A172 (cell line): ENCODE measurements at regions not wholly inside any gene's neighbourhood (a gene's known extent, or its start where the extent isn't known, plus 50 kb on each side); places are given as distances from the start of the nearest gene placed in this dataset.

Source experiments
- DNase-seq: peaks from one replicate; pipeline ENCODE4 v3.0.0-alpha.2; 2015; ENCODE audit warnings: low spot score

DNA sequence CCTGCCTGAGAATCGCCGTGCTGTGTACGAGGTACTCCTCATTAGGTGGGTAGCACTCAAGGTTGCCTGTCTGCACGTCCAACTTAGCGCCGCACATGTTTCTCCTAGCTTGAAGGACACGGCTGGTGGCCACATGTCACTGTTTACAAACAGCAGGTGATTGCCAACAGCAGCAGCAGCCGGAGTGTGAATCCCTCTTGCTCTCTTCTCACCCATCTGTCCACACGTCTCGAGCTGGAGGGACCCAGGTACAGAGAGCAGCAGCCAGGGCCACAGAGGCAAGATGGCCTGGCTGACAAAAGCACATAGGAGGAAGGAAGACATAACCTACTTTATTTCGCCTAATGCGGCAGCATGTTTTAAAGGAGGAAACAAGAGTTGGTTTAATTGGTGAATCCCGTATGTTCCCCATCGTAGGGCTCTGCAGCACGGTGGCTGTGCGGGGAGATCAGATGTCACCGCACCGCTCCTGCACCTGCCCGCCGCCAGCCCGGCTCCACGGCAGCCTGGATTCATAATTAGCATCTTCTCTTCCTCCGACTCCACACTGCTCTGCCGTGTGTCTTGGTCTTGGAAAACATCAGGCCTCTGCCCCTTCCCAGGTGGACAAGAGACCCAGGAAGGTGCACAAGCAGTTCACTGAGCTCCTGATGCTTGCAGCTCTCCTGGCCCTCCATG lies 201.6 kb upstream of the IRX1 start:
- no peak for DNase-seq

DNA sequence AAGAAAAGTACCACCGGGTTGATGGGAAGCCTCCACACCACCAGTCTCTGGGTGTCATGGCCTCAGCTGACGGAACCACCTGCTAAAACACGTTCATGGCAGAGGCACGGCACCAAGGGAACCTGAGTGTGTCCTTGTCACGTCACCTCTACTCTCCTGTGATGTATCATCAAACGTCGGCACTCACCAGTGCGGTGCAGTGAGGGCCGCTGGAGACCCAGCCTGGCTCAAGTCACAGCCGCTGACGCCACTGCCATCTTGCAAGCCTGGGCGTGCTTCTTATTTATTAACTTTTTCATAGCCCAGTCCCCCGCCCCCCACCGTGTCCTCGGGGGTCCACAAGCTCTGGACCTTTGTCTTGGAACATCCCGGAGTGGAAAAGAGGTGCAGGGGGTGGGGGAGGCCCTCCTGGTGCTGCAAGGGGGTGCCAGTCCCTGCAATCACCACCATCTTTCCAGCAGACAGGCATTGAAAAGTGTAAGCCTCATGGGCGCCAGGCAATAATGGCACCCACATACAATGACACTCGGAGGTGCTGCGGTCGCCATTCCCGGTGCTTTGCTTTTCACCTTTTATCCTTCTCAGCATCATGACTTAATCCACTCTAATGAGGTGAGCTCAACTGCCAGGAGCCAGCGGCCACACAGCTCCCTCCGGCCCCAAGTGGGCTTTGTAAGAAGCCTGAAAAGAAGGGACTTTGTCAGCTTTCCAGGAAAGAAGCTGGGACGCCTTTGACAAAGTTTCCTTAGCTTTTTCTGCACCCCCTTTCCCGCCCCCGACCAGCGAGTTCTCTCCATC lies 202.3 kb upstream of the IRX1 start:
- DNase-seq = no peak

DNA sequence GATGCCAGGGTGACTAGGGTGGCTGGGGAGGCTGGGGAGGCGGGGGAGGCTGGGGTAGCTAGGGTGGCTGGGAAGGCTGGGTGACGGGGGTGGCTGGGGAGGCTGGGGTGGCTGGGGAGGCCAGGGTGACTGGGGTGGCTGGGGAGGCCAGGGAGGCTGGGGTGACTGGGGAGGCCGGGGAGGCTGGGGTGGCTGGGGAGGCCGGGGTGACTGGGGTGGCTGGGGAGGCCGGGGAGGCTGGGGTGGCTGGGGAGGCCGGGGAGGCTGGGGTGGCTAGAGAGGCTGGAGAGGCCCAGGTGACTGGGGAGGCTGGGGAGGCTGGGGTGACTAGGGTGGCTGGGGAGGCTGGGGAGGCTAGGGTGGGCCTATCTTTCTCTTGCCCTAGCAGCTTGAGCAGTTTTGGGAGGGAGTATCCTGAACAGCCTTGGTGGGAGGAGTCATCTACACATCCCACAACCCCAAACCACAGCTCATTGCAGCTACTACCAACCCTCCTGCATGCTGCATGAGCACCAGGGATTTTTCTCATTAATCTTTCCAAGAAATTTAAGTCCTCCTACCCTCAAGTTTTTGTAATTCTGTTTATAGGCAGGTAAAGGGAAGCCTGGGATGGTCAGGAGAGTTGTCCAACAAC lies 203.2 kb upstream of the IRX1 start:
- DNase-seq = no peak

DNA sequence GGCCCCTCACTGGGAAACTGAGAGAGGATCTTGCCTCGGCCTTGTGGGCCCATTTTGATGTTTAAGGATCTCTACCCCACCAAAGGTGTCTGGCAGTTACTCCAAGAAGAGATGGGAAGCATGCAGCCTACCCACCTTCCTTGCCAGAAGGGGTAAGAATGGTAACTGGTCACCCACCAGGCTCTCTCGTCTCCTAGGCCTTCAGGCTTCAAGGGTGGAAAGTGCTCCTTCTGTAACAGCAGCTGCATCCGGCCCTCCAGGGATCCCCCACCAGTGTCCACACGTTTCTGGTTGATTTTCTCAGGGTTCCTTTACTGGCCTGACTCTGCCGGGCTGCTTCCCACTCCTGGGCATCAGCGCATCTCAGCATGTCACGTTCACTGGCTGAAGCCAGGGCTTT lies 204.4 kb upstream of the IRX1 start:
- DNase-seq = no peak

DNA sequence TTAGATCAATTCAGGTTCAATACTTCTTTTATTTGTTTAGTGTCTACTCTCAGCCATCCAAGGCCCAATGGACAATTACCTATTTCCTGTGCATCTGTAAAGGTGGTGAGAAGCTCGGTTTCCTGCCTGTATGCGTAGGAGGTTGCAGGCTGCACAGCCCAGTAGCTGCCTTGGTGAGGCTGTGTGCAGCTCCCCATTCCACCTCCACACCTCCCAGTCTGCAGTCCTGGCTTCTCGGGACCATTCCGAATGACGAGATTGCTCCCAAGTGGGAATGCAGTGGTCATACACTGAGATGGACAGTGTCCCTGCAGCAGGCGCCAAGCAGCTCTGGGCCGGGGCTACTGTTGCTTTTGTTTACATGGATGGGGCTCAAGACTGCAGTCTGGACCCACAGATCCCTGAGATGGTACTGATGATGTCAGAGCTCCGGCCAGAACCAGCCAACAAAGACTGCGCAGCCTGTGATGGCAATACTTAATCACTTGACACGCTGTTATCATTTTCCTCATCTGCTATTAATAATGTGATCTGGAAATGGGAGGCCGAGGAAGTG lies 206.1 kb upstream of the IRX1 start:
- no peak for DNase-seq

DNA sequence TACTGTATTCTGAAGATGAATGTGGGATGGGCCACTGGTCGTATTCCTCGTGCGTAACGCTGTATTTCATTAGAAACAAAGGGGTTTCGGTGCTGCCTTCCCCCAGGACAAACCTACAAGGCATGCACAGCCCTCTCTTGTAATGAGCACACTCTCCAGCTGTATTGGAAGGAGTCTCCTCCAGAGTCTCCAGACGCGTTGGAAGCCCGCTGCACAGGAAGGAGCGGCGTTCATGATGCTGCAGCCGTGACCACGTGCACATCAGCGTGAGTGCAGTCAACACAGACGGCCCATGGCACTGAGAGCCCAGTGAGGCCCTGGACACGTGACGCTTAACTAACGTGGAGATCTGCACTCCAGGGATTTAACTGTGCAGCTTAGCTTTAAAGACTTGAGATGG lies 209.0 kb upstream of the IRX1 start:
- DNase-seq = no peak

DNA sequence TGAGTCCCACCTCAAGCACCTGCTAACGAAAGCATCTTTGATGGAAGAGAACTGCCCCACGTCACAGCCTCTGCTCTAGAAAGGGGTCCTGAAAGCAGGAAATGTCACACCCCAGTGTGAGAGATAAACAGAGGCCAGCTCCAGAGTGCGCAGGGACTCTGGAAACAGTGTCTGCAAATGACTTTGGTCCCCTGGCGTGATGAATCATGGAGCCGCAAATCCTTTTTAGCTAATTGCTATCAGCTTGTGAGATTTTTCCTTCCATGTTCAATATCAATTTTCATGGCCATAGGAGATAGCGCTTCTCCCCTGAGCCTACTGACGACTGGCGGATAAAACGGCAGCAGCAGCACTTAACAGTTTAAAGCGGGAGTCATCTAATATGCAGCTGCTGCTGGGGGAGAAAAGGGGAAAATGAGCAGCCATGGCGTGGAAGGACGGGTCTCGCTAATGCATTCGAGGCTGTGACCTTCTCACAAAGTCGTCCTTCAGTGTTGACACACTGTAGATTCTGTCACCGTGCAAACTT lies 209.6 kb upstream of the IRX1 start:
- DNase-seq = no peak

DNA sequence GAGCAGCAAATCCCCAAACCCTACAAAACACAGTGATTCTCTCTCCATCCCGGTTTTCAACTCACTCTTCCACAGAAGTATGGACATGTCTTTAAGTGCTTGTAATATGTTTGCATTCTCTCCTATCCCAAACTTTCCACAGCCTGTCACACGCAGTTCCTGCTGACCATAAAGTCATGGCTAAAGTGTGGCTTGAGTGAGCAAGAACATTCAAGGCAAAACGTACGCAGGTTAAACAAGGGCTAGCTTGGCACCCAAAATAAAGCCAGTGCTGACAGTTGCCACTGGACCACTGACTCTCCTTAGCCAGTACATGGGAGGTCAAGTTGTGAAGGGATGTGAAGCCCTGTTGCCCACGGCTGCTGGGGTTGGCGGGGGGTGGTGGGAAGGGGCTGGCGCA lies 211.1 kb upstream of the IRX1 start:
- DNase-seq = no peak

DNA sequence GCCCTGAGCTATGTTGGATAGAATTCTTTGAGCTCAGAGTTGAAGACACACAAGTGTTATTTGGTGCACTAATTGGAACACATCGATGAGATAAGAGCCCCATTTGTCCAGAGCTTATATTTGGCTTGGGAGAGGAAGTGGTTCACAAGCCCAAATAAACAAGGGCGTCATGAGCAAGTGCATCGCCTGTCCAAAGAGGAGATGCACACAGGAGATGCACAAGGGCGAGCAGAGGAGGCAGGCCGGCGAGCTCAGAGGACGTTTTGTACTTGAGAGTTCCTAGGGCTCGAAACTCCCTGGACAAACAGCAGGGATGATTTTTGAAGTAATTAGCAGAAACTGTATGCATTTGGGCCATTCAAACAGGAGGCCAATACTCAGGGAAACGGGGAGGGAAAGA lies 212.8 kb upstream of the IRX1 start:
- DNase-seq = no peak

DNA sequence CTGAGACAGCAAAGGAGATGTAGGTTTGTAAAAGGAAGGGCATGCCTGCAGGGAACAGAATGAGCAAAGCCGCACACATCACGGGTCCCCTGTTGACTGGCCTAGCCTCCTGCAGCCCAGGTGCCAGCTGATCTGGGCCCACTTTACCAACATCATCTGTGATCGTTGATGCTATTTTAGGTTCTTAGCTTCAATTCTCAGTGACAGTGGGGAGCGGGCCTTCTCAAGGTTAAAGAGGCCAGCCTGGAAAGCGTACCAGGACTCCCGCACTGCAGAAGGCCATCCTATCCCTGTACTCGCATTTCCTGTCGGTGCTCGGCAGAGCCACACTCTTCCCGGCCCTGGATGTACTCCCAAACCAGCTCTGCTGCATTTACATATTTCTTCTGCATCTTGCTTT lies 213.5 kb upstream of the IRX1 start:
- DNase-seq = no peak

DNA sequence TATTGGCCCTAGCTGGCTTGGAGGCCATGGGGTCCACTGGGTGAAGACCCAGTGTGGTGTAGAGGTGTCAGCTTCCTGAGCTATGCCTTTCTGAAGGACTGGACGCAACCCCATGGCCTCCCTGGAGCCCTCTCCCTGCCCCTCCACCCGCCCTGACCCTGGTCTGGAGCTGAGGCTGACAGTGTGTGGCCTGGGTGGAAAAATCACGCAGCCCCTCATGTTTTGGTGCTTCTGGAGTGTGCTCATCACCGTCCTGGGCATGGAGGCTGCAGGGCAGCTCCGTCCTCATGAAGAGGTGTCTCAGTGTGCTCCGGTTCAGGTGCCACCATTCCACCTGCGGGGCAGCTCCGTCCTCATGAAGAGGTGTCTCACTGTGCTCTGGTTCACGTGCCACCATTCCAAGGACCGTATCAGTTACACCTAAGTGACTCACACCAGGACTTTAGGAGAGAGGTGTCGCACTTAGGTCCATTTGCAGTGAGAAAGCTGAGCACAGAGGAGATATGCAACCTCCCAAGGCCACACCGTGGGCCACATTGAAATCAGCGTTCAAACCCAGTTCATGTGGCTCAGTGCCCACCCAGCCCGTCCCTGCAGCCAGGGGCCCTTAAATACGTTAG lies 214.3 kb upstream of the IRX1 start:
- no peak for DNase-seq

DNA sequence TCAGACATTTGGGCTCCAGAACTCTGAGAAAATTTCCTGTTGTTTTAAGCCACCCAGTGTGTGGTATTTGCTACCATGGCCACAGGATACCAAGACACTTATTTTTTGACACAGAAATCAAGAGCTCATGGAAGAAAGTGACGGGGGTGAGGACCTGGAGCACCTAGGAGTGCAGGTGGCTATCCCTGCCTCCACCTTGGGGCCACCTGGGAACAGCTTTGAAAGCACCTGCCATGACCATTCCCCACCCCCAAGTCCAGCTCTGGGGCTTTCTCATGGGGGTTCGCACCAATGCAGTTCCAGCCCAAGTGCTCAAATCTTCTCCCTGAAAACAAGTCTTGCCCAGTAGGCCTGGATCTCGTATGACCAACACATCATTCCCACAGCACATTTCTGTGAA lies 214.9 kb upstream of the IRX1 start:
- DNase-seq = no peak

DNA sequence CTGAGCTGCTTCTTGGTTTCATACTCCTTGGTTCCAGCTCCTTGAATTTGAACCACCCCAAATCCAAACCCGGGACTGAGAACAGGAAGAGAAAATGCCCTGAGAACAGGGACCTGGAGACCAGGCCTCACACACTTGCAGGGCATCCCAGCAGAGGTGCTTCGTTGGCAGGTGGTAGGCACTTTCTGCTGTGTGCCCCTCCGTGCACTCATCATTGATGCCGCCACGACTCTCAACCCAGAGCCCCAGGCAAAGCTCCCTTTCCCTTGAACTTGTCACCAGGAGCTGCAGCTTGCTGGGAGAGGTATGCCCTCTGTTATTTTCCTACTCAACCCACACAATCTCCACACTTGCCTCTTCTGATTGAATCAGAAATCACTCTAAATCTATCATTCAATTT lies 217.8 kb upstream of the IRX1 start:
- DNase-seq = no peak

DNA sequence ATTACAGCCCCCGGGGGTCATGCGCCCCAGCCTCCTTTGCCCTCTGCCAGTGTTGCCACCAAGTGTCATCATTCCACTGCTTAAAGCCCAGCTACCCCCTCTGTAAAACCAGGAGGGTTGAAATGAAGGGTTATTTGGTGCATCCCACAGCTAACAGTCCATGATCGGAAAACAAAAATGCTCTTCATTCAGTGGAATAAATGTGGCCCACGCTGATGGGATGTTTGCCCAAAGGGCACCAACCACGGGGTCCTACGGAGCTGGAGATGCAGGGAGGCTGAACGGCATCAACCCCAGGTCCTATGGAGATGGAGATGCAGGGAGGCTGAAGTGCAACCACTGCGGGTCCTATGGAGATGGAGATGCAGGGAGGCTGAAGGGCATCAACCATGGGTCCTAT lies 218.5 kb upstream of the IRX1 start:
- DNase-seq = no peak

DNA sequence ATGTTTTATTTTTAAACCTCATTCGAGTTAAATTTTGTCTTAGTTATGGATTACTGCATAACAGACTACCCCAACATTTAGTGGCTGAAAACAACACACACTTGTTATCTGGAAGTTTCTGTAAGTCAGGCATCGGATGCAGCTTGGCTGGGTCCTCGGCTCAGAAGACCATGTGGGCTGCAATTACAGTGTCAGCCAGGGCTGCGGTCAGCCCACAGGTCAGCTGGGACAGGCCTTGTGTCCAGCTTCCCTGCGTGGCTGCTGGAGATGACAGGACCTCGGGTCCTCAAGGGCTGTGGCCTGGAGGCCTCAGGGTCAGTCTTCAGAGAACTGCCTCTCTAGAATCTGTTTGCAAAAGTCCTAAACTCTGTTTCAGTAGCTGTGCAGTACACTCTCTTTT lies 219.0 kb upstream of the IRX1 start:
- DNase-seq = no peak

DNA sequence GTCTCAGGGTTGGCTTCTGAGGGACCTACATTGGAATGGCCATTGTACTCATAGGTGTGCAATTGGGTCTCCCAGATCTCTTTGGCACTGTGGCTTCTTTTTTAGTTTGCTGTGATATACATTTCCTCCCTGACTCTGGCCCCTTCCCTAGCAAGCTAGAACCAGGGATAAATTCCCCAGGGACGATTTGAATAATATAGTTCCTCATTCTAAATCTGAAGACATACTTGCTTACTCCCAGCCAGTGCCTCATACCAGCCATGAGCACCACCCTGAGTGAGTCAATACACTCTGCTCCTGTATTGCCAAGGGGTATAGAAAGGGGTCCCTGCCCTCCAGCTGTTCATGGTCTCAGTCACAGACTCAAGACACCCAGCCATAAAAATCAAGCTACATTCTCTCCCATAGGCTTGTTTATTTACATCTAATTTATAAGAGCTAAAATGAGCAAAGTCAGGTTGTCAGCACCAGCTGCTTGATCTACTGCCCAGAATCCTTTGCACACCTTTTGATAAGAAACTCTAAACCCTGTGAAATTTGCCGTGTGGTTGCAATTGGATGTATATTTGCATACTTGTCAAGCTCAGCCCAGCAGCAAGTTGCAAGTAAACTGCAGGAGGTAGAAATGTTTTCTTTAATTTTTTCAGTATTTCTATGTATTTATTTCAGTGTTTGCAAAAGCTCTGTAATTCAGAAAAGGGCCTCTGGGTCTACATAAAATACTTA lies 219.9 kb upstream of the IRX1 start:
- no peak for DNase-seq

DNA sequence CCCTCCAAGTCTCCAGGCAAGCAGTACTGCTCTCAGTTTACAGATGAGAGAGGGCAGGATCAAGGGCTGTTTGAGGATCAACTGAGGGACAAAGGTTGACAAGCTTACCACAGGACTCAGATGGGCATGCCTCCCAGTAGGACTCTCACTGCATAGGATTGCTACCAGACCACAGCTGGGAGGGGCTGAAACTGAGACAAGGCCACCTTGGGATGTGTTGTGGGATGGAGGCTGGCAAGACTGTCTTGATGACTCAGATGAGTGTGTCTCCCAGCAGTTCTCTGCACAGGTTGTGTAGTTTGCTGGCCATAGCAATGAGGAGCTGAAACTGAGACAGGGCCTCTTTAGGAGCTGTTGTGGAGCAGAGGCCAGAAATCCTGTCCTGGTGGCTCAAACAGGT lies 222.2 kb upstream of the IRX1 start:
- DNase-seq = no peak

DNA sequence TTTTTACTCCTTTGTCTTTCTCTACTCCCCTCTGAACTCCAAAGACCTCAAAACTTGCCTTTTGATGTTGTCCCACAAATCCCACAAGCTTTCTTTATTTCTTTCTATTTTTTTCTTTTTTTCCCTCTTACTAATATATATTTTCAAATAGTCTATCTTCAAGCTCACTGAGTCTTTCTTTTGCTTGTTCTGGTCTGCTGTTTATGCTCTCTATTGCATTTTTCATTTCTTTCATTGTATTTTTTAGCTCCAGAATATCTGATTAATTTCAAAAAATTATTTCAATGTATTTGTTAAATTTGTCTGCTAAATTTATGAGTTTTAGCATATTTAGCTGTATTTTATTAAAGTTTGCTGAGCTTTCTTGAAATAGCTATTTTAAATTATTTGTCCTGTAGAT lies 223.3 kb upstream of the IRX1 start:
- DNase-seq = no peak

DNA sequence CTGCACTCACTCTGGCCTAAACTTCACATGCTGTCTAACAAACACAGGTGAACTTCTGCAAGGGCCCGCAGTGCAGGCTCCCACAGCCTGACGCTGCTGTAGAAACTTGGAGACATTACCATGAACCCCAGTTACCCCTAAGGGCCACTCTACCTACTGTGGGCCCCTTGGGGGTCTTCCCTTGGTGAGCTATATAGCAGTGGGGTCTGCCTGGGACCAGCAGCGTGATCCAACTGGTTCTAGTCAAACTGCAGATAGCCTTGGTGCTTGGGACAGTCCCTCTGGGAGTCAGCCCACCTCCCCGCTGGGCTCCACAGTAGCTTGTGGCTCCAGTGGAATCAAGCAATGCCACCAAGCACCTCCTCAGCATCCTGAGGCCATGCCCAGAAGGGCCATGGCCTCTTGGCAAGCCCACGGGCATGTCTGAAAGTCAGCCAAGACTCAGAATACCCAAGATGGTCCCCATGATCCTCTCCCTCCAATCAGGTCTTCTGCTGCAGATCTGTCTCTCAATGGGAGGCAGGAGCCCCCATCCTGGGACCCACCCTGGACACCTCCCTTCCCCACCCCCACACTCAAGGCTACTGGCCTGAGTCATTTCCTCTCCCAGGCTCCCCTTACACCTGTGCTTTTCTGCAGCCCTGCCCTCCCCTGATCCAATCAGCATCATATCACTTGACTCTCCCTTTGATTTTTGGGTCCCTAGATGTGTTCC lies 230.0 kb upstream of the IRX1 start:
- DNase-seq = no peak

DNA sequence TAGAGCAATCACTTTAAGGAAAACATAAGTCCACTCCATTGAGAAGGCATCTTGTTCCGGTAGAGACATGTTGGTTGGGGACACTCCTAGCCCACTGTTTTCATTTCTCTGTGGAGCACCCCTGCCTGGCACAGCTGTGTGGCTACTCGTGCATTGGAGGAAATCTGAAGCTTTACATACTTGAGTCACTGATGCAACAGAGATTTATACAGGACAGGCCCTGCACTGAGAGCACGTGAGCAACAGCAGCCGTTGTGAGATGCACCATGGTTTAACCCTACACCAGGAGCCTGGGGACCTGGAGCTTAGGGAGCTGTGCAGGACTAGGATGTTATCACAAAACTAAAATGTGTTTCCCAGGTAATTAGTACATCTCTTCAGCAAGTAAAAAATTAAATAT lies 230.7 kb upstream of the IRX1 start:
- DNase-seq = no peak

DNA sequence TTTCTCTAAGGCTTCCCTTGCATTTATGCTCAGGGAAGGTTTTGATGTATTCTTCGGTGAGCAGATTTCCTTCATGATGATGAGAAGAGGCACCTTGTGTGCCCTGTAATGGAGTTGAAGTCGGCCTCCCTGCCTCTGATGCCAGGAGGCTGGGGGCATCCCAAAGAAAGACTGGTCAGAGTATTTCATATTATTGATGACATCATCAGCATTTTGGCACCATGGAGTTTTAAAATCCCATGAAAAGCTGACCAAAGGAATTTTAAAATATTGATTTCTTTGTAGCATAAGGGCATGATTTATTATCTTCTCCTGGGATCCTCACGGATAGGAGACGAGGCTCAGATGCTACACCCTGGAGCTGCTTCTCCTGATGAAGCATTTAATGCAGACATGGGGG lies 231.2 kb upstream of the IRX1 start:
- no peak for DNase-seq
